Inflammatory macrophage (primary cell): ENCODE measurements at regions not wholly inside any gene's neighbourhood (a gene's known extent, or its start where the extent isn't known, plus 50 kb on each side); places are given as distances from the start of the nearest gene placed in this dataset.

Experiments
- DNase-seq, 2 donors: peaks; one replicate each; pipeline ENCODE4 v3.0.0-alpha.2; 2020 to 2022

- no peak for DNase-seq
These were observed 77.4 kb upstream of the MAF start for GRCh38 chr16:79677799-79678530.

GRCh38 chr16:79673635-79674034, 73.1 kb upstream of the MAF start:
- DNase-seq = no peak

DNA sequence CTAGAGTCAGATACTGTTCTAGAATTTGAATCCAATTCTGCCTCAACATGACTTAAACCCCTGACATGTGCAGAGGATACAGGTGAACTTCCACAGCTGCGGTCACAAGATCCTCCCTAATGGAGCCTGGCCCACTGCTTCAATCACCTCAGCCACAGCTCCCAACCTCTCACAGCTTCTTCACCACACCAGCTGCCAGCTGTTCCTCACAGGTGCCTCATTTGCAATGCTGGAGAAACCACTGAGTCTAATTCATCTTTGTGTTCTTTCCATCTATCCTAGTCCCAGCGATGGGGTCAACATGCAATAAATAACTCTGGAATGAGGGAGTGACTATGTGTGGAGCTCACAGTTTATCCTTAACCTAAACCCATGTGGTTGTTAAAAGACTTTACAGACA, 72.0 kb upstream of the MAF start:
- DNase-seq = no peak

DNA sequence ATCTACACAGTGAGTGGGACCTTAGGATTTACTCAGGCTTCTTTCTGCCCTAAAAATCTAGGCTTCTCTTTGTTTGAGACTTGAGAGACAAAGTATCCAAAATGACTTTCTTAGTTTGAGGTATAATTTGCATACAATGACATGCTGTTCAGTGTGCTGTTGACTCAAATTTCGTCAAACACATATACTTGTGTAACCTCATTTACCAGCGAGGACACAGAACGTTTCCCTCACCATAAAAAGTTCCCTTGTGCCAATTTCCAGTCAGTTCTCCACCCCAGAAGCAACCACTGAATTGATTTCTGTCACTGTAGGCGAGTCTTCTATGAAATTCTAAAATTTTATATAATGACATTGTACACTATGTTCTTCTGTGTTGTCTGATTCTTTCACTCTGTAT, 68.0 kb upstream of the MAF start:
- no peak for DNase-seq

- no peak for DNase-seq
These were observed 65.4 kb upstream of the MAF start for GRCh38 chr16:79665970-79666369.

DNA sequence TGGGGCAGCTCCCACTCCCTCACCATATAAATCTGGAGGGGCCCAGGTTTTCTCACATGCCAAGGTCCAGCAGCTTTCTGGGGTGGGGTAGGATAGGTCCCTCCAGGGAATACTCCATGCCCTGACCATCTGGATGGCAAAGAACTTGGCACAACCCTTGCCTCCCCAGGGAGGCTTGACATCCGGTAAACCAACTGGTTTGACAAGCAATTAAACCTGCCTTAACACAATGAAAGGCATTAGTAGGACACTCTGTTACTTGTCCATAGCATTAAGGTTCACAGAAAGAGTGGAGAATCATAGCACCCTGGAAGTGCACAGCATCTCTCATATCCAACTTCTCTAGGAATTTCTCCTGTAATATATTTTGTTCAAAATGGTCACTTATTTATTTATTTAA, 63.9 kb upstream of the MAF start:
- no peak for DNase-seq

GRCh38 chr16:79662669-79663313, 62.3 kb upstream of the MAF start:
- DNase-seq = no peak

DNA sequence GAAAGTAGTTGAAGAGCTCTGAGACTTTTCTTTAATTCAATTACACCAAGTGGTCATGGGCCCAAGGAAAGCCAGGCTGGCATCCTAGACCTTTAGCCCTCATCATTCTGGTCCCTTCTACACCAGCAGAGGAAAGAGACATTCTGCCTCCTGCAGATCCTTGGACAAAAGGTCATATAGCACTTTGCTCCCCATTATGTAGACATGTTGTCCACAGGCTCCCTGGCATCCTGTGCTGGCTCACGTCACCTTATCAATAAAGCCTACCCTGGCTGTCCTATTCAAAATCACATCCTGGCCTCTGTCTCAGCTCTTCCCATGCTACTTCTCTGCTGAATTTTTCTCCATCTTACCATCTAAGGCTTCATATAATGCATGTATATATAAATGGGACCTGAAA, 61.6 kb upstream of the MAF start:
- DNase-seq = no peak

- DNase-seq = no peak
These were observed 61.0 kb upstream of the MAF start for GRCh38 chr16:79661578-79661977.

- no peak for DNase-seq
These were observed 58.8 kb upstream of the MAF start for GRCh38 chr16:79659344-79659743.

GRCh38 chr16:79658301-79659033, 57.9 kb upstream of the MAF start:
- DNase-seq = no peak

DNA sequence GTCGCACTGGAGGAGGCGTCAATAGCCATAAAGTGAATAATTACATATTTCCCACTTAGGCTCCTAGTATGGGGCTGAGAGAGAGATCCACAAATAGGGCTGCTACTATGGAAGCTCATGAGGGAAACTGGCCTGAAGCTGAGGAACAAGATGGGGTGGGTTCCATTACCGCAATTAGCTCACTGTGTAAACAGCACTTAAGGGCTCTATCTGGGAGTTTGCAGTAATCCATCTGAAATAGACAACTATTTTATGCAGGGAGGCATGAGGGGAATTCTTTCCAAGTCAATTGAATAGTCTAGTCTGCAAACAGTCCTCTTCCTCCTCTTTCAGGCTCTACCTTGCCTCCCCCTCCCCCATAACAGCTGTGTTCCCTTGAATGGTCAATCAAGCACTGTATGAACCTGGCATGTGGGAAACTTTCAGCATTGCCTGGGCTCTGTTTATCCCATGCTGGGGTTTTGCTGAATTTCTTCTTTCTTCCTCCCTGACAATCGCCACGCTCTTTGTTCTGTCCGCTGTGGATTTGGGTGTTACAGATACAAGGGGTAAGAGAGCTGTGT, 56.1 kb upstream of the MAF start:
- DNase-seq = no peak

DNA sequence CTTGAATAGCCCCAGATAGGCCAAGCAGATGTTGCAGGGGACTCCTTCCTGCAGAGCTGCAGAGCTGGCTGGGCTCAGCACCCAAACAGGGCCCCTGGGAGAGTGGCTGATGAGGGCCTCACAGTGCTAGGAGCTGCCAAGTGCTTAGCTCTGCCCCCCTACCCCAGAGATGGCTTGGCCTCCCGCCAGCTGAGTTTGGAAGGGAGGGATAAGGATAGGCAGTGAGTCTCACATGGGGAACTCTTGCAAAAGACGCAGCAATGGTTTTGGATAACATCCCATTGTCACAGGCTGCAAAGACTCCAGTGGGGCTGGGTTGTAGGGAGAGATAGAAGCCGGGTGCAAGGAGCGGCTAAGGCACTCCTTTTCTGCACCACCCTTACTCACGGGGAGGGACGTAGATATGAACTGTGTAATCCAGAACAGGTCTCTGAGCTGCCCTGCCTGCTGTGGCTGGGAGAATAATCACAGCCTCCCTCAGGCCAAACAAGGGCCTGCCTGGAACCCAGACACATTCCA, 52.9 kb upstream of the MAF start:
- DNase-seq = no peak

GRCh38 chr16:79651363-79651762, 50.8 kb upstream of the MAF start:
- DNase-seq = no peak
